H9 (cell line): ENCODE measurements at regions not wholly inside any gene's neighbourhood (a gene's known extent, or its start where the extent isn't known, plus 50 kb on each side); places are given as distances from the start of the nearest gene placed in this dataset.

Experiments
- DNase-seq: peaks from one replicate; pipeline ENCODE4 v3.0.0-alpha.2; 2017
- H2AFZ ChIP-seq: one replicate; pipeline ENCODE4 v1.6.1; 2013; ENCODE audit warnings: mild to moderate bottlenecking, low read length, control low read depth, moderate library complexity
- H2AK5ac ChIP-seq: 2 replicates; pipeline ENCODE4 v1.6.1; 2013; ENCODE audit warnings: low read length, control low read depth, mixed read lengths; ENCODE audit not compliant: insufficient read length
- H2BK120ac ChIP-seq: one replicate; pipeline ENCODE4 v1.6.1; 2013; ENCODE audit warnings: low read depth, mild to moderate bottlenecking, low read length, control low read depth, inconsistent platforms; ENCODE audit not compliant: poor library complexity, severe bottlenecking
- H2BK12ac ChIP-seq: 2 replicates; pipeline ENCODE4 v1.6.1; 2013; ENCODE audit warnings: low read length, control low read depth, mixed read lengths, low read depth; ENCODE audit not compliant: insufficient read length
- H2BK15ac ChIP-seq: 2 replicates; pipeline ENCODE4 v1.6.1; 2013; ENCODE audit warnings: low read depth, low read length, control low read depth
- H2BK20ac ChIP-seq: one replicate; pipeline ENCODE4 v1.6.1; 2013; ENCODE audit warnings: low read depth, mild to moderate bottlenecking, low read length, control low read depth, inconsistent platforms; ENCODE audit not compliant: poor library complexity, severe bottlenecking
- H2BK5ac ChIP-seq: 2 replicates; pipeline ENCODE4 v1.6.1; 2013; ENCODE audit warnings: low read length, control low read depth, mixed read lengths; ENCODE audit not compliant: insufficient read length
- H3K14ac ChIP-seq: 2 replicates; pipeline ENCODE4 v1.6.1; 2013; ENCODE audit warnings: low read length, control low read depth; ENCODE audit not compliant: insufficient read depth
- H3K18ac ChIP-seq: 2 replicates; pipeline ENCODE4 v1.6.1; 2013; ENCODE audit warnings: low read depth, mild to moderate bottlenecking, mixed read lengths, low read length, control low read depth; ENCODE audit not compliant: insufficient read length
- H3K23ac ChIP-seq: 2 replicates; pipeline ENCODE4 v1.6.1; 2013; ENCODE audit warnings: low read length, control low read depth, mixed read lengths, low read depth; ENCODE audit not compliant: insufficient read length
- H3K23me2 ChIP-seq: 2 replicates; pipeline ENCODE4 v1.6.1; 2013; ENCODE audit warnings: low read depth, mild to moderate bottlenecking, mixed read lengths, low read length, control low read depth; ENCODE audit not compliant: insufficient read length, poor library complexity, severe bottlenecking
- H3K27ac ChIP-seq: 2 replicates; pipeline ENCODE4 v1.5.1; 2013; ENCODE audit warnings: low read length, control low read depth, mixed read lengths, low read depth; ENCODE audit not compliant: insufficient read length
- H3K27me3 ChIP-seq: 2 replicates; pipeline ENCODE4 v1.6.1; 2013; ENCODE audit warnings: low read length, control low read depth, inconsistent platforms; ENCODE audit not compliant: insufficient read depth
- H3K4ac ChIP-seq: 2 replicates; pipeline ENCODE4 v1.6.1; 2013; ENCODE audit warnings: low read depth, mild to moderate bottlenecking, control low read depth, inconsistent platforms, low read length, moderate library complexity
- H3K4me1 ChIP-seq: 2 replicates; pipeline ENCODE4 v1.6.1; 2013; ENCODE audit warnings: low read length, control low read depth, inconsistent platforms; ENCODE audit not compliant: insufficient read depth
- H3K4me2 ChIP-seq: 2 replicates; pipeline ENCODE4 v1.6.1; 2013; ENCODE audit warnings: low read length, control low read depth, mixed read lengths; ENCODE audit not compliant: insufficient read length, insufficient read depth
- H3K56ac ChIP-seq: 2 replicates; pipeline ENCODE4 v1.6.1; 2013; ENCODE audit warnings: low read depth, mild to moderate bottlenecking, mixed read lengths, low read length, control low read depth; ENCODE audit not compliant: insufficient read length
- H3K79me1 ChIP-seq: 2 replicates; pipeline ENCODE4 v1.6.1; 2013; ENCODE audit warnings: low read depth, mild to moderate bottlenecking, moderate library complexity, low read length, control low read depth, inconsistent platforms; ENCODE audit not compliant: insufficient read depth, poor library complexity, severe bottlenecking
- H3K79me2 ChIP-seq: 2 replicates; pipeline ENCODE4 v1.6.1; 2013; ENCODE audit warnings: low read length, control low read depth, inconsistent platforms; ENCODE audit not compliant: insufficient read depth
- H3K9ac ChIP-seq: 2 replicates; pipeline ENCODE4 v1.6.1; 2013; ENCODE audit warnings: low read length, control low read depth, mixed read lengths; ENCODE audit not compliant: insufficient read length; ENCODE audit errors: extremely low read depth
- H3K9me3 ChIP-seq: one replicate; pipeline ENCODE4 v1.6.1; 2013; ENCODE audit warnings: low read depth, low read length, inconsistent platforms; ENCODE audit not compliant: control insufficient read depth
- H3T11ph ChIP-seq: one replicate; pipeline ENCODE4 v1.6.1; 2013; ENCODE audit warnings: mild to moderate bottlenecking, low read length, control low read depth, inconsistent platforms
- H4K20me1 ChIP-seq: one replicate; pipeline ENCODE4 v1.6.1; 2013; ENCODE audit not compliant: control insufficient read depth, insufficient read length, insufficient read depth
- H4K5ac ChIP-seq: 2 replicates; pipeline ENCODE4 v1.6.1; 2013; ENCODE audit warnings: low read depth, mild to moderate bottlenecking, mixed read lengths, low read length, control low read depth; ENCODE audit not compliant: insufficient read length
- H4K8ac ChIP-seq: replicated peaks from 2 replicates; pipeline ENCODE4 v1.6.1; 2013; ENCODE audit warnings: low read length, control low read depth, mixed read lengths, low read depth; ENCODE audit not compliant: insufficient read length
- H4K91ac ChIP-seq: 2 replicates; pipeline ENCODE4 v1.6.1; 2013; ENCODE audit warnings: low read depth, mild to moderate bottlenecking, moderate library complexity, mixed read lengths, low read length, control low read depth; ENCODE audit not compliant: insufficient read length
- H3K27ac Mint-ChIP-seq, 3 experiments: 2 replicates in 2 of 3; 3 replicates in 1 of 3; pipeline ENCODE4 v1.8.0; 2020 to 2021; ENCODE audit warnings: mixed read lengths in 3 of 3, mild to moderate bottlenecking in 1 of 3, moderate library complexity in 1 of 3
- H3K27me3 Mint-ChIP-seq: 2 replicates; pipeline ENCODE4 v1.8.0; 2021; ENCODE audit warnings: low read depth, mild to moderate bottlenecking, moderate library complexity, mixed read lengths
- H3K36me3 Mint-ChIP-seq, 3 experiments: 2 replicates in 2 of 3; 3 replicates in 1 of 3; pipeline ENCODE4 v1.8.0; 2020 to 2021; ENCODE audit warnings: low read depth in 3 of 3, mixed read lengths in 3 of 3; ENCODE audit not compliant: insufficient read depth in 1 of 3
- H3K4me1 Mint-ChIP-seq, 2 experiments: 2 replicates each; pipeline ENCODE4 v1.8.0; 2020; ENCODE audit warnings: mixed read lengths in 2 of 2
- H3K4me3 Mint-ChIP-seq, 2 experiments: 2 replicates in 1 of 2; 3 replicates in 1 of 2; pipeline ENCODE4 v1.8.0; 2020 to 2021; ENCODE audit warnings: mild to moderate bottlenecking in 2 of 2, mixed read lengths in 2 of 2, moderate library complexity in 1 of 2
- H3K9me3 Mint-ChIP-seq, 2 experiments: 2 replicates in 1 of 2; 3 replicates in 1 of 2; pipeline ENCODE4 v1.8.0; 2020; ENCODE audit warnings: mild to moderate bottlenecking in 2 of 2, mixed read lengths in 2 of 2, moderate library complexity in 1 of 2
- CTCF ChIP-seq: fragments of 200-600 bp; sonication (generic); conservative IDR thresholded peaks from 3 replicates; pipeline ENCODE4 v1.8.0; 2021; ENCODE audit warnings: antibody characterized with exemption, mild to moderate bottlenecking
- WGBS: extraction: QIAGEN DNeasy Blood & Tissue Kit; methylation state at CpG from one replicate; pipeline ENCODE4 v1.1.7; 2013; ENCODE audit warnings: missing lambda C conversion rate, low lambda C conversion rate, mixed read lengths; ENCODE audit not compliant: insufficient read length; ENCODE audit errors: extremely low coverage; 5-methylcytosine and 5-hydroxymethylcytosine counted together

GRCh38 chr9:79371948-79372555 lies 199.7 kb upstream of the TLE4 start:
- Histone ChIP-seq H3K79me1 (no peaks in the 10 kb centered on the region), H3K27ac (no peak overlapping the region), H3K23ac (no peak overlapping the region), H2BK12ac (no peak overlapping the region), H3T11ph (no peak overlapping the region), H3K14ac (no peak overlapping the region), H3K9me3 (no peaks in the 10 kb centered on the region), H3K27me3 (no peaks in the 10 kb centered on the region), H3K9ac (no peak overlapping the region), H3K4ac (no peak overlapping the region), H3K79me2 (no peaks in the 10 kb centered on the region), H2AK5ac (no peak overlapping the region), H2BK15ac (no peak overlapping the region), H3K23me2 (no peaks in the 10 kb centered on the region), H2BK120ac (no peak overlapping the region), H3K4me1 (no peaks in the 10 kb centered on the region), H4K5ac (no peak overlapping the region), H2BK20ac (no peak overlapping the region), H2BK5ac (no peak overlapping the region), H4K20me1 (no peaks in the 10 kb centered on the region), H3K4me2 (no peak overlapping the region), H3K56ac (no peak overlapping the region), H4K91ac (no peak overlapping the region), H4K8ac (no peak overlapping the region), H3K18ac (no peak overlapping the region), H2AFZ (no peak overlapping the region)
- no peak for DNase-seq
- H3K9me3 Mint-ChIP-seq: no peaks in the 10 kb centered on the region
- H3K4me3 Mint-ChIP-seq: no peak overlapping the region
- H3K4me1 Mint-ChIP-seq: peaks cover 8 to 10% of the 10 kb centered on the region in 2 experiments
- WGBS: no CpG with 5 or more reads among the region's 1 CpG
- H3K36me3 Mint-ChIP-seq: no peaks in the 10 kb centered on the region
- TF ChIP-seq CTCF: no peak
- no peak overlapping the region for H3K27ac Mint-ChIP-seq
- no peaks in the 10 kb centered on the region for H3K27me3 Mint-ChIP-seq
